HG03342 (cell line): ENCODE measurements at regions not wholly inside any gene's neighbourhood (a gene's known extent, or its start where the extent isn't known, plus 50 kb on each side); places are given as distances from the start of the nearest gene placed in this dataset.

Experiments
- ATAC-seq: cut with Tn5 transposase; IDR thresholded peaks from one replicate; pipeline ENCODE4 v1.9.1; 2021; ENCODE audit warnings: mild to moderate bottlenecking, moderate library complexity; ENCODE audit not compliant: unreplicated experiment

GRCh38 chr9:73548201-73548600, 396.5 kb downstream of the ANXA1 start:
- no peak for ATAC-seq

GRCh38 chr9:73549991-73550390, 398.3 kb downstream of the ANXA1 start:
- ATAC-seq, result no peak

DNA sequence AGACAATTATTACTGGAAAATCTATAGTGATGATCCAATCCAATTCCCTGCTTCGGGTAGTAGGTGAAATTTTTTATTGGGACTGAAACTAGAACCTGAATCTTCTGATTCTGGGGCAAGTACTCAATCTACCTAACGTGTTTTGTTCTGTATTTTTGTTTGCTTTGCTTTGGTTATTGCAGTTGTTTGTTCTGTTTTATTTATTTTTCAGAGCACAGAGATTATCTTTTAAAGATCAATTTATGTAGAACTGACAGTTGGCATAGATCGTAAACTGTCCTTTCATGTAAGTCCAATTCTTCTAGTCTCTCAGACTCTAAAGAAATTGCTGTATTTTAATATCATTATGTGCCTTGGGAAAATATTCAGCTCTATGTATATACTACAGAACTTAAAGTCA, 401.6 kb downstream of the ANXA1 start:
- no peak for ATAC-seq

GRCh38 chr9:73558471-73558870, 406.8 kb downstream of the ANXA1 start:
- ATAC-seq, result no peak

DNA sequence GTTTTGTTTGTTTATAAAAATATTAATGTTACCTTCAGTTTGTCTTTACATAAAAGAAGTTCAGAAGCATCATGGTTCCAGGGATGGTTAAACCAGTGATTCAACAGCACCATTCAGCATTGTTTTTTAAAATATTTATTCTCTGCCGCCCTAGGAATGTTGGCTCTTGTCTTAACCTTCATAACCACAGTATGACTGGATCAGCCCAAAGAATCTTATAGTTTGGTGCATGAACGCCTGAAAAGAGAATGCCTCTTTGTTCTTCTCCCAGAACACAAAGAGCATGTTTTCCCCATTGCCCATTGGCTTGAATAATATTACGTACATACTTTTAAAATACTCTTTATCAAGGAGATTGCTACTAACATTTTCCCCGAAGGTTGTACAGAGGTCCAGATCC, 413.4 kb downstream of the ANXA1 start:
- no peak for ATAC-seq

DNA sequence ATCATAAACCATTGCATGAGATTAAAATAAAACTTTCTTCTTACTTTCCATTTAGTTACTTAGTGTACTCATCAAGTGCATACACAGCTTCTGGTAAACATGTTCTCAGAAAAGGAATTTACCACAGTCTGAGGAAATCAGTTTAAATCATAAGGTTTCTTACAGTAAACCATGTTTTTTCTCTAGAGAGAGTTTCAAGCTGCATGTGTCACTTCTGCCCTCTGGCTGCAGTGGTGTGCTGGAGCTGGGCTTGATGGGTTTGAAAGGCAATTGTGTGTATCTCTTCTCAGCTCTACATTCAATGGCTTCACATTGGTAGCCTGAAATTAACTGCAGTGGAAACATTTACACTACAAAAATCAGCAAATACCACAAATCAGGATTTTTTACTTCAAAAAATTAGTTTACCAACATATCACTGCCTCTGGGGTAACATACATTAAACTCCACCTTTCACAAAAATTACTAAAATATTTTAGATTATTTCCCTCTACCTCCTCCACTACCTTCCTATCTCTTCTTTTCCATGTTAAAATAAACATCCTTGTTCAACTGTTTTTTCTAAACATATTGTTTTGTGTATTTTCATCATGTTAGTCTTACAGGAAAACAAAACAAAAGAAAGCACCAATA, 414.3 kb downstream of the ANXA1 start:
- ATAC-seq, result no peak

- ATAC-seq, result no peak
These were observed 415.0 kb downstream of the ANXA1 start for GRCh38 chr9:73566627-73567026.

GRCh38 chr9:73573235-73573634, 421.6 kb downstream of the ANXA1 start:
- no peak for ATAC-seq

DNA sequence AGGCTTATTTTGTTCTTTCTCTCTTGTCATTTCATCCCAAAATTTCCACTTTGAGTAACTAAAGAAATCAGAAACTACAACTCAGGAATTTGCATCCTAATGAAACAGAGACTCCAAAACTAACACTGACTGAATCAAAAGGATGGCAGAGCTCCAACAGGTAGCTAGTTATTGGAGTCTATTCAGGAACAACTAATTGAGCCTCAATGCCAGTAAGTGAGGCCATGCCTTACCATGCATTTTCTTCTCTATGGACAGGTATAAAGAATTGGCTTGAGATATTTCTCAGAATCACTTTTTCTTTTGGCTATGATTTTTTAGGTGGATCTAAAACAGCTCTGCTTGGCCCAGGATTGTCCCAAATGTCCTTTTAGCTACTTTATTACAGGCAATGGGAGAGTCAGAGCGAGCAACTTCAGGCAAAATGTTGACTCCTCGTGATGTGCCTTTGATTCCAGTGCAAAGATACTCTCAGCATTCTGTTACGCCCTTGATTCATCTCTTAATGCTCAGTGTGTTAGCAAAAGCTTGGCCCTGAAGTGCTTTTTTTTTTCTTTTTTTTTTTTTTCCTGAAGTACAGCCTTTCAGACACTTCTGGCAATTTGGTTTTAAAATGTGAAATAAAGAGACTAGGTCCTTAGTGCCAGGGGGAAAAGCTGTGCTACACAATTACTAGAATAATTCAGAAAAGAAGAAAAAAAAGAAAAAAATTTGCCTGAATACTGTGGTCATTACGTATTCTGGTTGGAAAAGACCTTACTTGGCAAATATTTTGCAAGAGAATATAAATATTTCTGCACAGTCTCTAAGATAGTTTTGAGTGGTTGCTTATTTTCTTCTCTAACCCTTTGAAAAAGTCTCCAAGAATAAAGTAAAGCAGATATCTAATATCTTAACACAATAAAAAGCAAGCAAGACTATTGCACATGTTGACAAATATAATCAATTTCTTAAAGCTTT, 423.7 kb downstream of the ANXA1 start:
- no peak for ATAC-seq

GRCh38 chr9:73577848-73578247, 426.2 kb downstream of the ANXA1 start:
- ATAC-seq, result no peak

DNA sequence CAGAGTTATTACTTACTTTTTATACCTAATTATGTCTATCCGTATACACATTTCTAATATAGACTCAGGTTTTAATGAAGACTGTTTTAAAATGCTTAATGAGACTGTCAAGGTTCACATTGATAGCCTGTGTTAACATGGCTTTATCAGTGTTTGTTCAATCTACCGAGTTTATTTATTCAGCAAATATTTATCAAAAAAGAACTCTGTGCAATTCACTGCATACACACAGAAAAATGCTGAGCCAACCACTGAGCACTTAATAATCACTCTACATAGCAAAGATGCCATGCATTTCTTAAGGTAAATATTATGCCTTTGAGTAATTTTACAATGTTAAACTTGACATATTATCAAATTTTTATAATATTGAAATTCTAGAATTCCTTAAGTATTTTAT, 428.2 kb downstream of the ANXA1 start:
- no peak for ATAC-seq

DNA sequence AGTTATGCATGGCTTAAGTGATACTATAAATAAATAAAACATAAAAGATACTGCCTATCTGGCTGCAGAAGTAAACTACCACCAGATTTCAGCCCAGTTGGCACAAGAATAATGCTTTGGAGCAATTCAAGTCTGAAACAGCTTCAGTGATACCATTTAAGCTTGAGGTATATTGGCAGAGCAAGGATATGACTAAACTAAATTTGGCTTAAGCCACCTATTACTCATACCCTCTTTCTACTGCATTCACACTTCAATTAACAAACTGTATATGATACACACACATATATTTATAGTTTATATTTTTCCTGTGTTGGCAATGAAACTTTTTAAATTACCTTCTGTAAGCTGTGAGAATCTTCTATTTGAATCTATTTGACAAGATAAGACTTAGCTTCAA, 431.9 kb downstream of the ANXA1 start:
- ATAC-seq, result no peak

DNA sequence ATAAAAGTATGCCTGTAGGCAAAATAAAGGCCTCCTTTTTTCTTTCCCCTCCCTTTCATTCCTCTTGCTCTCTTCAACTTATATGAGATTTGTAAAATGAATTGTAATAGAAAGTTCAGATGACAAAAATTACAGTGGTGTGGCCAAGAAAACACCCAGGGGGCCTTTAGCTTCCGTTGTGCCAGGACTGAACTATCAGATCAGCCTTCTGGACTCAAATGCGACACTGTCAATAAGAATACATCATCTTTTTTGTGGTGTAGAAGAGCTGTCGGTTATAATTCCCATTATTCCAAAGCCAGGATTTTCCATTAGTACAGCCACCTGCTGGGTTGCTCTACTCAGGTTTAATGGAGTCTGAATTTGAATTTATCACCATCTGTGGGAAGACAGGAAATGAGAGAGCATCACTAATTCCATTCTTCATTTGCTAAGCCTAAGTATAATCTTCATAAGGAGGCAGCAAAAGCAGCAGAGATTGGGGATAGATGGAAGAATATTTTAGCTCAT, 443.4 kb downstream of the ANXA1 start:
- ATAC-seq, result no peak

DNA sequence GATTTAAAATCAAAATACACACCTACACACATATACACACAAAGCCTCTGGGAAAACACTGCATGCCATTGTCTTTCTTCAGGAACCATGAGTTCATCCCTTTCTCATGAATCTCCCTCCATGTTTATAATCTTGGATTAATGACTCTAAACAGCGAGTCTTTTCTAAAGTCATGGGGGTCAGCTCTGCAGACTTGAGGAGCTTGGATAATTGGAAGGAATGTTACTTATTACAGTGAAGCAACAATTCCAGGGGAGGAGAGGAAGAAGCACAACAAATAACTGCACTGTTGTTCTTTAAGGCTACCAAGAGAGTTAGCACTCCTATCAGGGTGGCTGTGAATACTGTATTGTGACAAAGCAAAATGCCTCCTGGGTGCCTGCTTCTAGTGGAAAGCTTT, 444.7 kb downstream of the ANXA1 start:
- ATAC-seq, result no peak

DNA sequence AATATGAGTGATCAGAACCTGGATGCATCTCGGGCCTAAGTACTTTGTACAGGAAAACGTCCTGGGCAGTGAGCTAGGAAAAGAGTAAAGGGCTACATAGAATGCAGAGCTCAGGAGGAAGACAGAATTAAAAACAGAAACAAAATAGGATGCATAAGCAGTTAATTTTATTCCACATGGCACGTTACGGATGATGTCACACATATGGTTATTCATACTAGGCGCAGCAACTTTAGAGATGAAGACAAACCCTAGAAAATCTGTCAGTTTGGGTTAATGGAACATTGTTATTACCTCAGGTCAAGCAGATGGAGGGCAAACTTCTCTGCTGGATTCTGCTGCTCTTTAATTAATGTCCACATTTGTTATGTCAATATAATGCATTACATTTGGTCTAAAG, 445.4 kb downstream of the ANXA1 start:
- ATAC-seq, result no peak

GRCh38 chr9:73597771-73598170, 446.1 kb downstream of the ANXA1 start:
- ATAC-seq, result no peak

DNA sequence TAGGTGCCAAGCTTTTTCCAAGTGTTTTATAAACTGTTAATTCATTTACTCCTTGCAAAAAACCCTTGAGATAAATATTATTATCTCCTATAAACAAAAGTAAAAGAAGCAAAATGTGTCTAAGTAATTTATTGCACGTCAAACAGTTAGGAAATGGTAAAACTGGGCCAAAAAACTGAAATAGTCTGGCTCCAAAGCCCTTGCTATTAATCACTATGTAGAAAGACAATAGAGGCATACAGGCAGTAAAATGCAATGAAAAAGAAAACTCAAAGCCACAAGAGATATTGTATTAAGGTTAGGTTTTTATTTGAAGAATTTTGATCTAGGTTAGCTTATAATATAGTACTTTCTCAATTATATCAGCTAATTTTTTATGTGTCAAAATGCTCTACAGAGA, 457.7 kb downstream of the ANXA1 start:
- ATAC-seq, result no peak

DNA sequence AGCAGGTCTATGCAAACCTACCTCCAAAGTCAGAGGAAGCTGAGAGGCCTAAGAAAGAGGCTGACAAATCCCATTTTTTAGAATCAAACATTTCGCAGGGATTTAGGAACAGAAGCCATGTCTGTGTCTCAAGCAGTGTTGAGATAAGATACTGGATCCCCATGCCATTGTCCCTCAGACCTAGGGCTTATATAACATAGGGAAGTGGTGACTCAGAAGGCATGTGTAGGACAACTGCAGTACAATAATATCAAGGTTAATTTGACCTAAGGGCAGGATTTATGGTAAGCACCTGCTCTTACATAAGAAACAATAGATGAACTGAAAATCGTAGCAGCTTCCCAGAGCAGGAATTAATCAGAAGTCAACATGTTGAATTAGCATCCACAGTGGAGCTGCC, 459.4 kb downstream of the ANXA1 start:
- no peak for ATAC-seq

DNA sequence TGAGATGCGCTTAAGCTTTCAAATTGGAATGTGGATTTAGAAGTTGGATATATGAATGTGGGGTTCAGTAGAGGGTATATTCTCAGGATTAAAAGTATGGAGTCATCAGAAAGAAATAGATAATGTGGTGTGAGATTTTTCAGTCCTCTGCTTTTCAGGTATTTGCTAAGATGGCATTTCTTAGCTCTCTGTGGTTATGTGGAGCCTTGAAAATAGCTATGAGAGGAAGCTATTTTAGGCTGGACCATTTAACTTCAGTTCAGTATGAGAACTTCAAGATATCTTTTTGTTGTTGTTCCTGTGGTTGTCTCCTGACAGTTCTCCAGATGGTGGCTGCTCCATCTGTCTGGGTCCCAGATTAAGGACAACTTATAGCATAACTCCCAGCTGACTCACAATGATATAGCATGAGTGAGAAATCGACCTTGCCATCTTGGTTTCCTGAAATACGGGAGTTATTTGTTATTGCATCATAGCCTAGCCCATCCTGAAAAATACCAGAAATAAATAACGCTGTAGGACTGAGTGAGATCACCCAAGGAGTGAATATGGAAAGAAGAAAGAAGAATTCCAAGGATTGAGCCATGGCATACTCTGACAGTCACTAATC, 461.5 kb downstream of the ANXA1 start:
- ATAC-seq, result no peak

DNA sequence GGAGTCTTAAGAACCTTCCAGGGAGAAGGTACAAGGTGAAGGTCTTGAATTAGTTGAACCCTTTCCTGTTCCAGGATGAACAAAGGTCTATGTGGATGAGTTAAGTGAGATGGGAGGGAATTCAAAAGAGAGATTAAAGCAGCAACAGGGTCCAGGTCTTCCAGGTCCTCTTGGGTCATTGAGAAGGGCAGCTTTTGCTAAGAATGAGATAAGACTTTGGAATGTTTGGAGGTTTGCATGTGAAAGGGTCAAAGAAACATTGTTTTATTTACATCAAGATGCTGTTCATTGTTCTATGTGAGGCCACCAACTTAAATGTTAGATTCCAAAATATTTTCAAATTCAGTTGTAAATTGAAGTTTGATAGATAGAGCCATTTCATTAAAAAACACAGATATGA, 463.9 kb downstream of the ANXA1 start:
- ATAC-seq, result no peak

- ATAC-seq, result no peak
These were observed 465.9 kb downstream of the ANXA1 start for GRCh38 chr9:73617586-73617985.

- peak; percentile 66 for ATAC-seq
These were observed 489.3 kb downstream of the ANXA1 start for GRCh38 chr9:73640971-73641370.
